ENCODE measurements at regions not wholly inside any gene's neighbourhood (a gene's known extent, or its start where the extent isn't known, plus 50 kb on each side); places are given as distances from the start of the nearest gene placed in this dataset.

DNA sequence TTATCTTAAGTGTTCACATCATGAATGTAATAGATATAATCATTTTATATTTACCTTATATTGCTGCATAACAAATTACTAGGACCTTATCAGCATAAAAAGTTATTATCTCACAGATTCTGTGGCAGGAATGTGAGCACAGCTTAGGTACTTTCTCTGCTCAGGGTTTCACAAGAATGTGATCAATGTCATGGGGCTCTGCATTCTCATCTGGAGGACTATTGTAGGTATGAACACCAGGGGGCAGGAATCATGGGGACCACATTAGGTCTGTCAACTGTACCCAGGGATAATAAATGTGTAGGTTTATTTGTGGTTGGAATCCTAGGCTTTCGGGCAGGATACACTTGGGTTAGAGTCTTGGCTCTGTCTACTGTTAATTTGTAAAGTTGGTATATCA is 519.2 kb downstream of the ARAP2 start:
- WGBS, 5 donors, result 84 to 95% (median 91%) methylated on average over 1 of the region's 1 CpG
- DNase-seq, result no peak
- intact Hi-C loops (cut with DNase I; ENCODE audit: low total_unique reads), result no loop called here

DNA sequence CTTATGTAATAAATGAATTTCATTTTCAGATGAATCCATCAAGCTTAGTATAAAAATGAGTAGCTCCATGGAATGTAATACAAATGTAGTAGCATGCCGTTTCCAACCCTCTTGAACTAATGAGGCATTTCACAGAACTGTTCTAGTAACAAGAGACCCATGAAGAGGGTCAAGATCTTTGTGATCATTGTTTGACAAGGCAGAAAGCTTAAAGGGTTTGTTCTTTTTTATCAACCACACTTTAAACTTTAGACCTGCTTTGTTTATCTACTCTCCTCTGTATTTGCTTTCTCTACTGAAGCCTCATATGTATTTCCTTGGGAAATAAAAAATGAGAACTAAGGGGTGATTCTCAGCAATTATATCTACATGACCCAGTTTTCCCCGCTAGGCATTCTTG is 513.9 kb downstream of the ARAP2 start:
- Histone ChIP-seq H3K9me3 (peaks cover 0 to 3% (median 0%) of the 10 kb centered on the region in 4 donors), H3K4me3 (no peak overlapping the region), H3K27me3 (no peaks in the 10 kb centered on the region), H3K27ac (no peak overlapping the region), H3K36me3 (no peaks in the 10 kb centered on the region), H3K4me1 (no peaks in the 10 kb centered on the region)
- TF ChIP-seq POLR2AphosphoS5 (IDR thresholded peaks at IDR 0.05), result no peak
- no peak for TF ChIP-seq EP300 (IDR thresholded peaks at IDR 0.05)
- no peak for TF ChIP-seq POLR2A (IDR thresholded peaks at IDR 0.05)
- TF ChIP-seq, protein P1, sequence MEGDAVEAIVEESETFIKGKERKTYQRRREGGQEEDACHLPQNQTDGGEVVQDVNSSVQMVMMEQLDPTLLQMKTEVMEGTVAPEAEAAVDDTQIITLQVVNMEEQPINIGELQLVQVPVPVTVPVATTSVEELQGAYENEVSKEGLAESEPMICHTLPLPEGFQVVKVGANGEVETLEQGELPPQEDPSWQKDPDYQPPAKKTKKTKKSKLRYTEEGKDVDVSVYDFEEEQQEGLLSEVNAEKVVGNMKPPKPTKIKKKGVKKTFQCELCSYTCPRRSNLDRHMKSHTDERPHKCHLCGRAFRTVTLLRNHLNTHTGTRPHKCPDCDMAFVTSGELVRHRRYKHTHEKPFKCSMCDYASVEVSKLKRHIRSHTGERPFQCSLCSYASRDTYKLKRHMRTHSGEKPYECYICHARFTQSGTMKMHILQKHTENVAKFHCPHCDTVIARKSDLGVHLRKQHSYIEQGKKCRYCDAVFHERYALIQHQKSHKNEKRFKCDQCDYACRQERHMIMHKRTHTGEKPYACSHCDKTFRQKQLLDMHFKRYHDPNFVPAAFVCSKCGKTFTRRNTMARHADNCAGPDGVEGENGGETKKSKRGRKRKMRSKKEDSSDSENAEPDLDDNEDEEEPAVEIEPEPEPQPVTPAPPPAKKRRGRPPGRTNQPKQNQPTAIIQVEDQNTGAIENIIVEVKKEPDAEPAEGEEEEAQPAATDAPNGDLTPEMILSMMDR (IDR thresholded peaks at IDR 0.05), result no peak
- 32 to 57% (median 43%) methylated on average over 2 of the region's 2 CpGs for WGBS, 5 donors
- no peak for DNase-seq
- intact Hi-C loops (cut with DNase I; ENCODE audit: low total_unique reads), result no loop called here

More for the DNA sequence above, 519.2 kb downstream of the ARAP2 start:
- no peak overlapping the region for H3K4me3 ChIP-seq
- no peaks in the 10 kb centered on the region for H3K36me3 ChIP-seq
- no peaks in the 10 kb centered on the region for H3K27me3 ChIP-seq
- no peaks in the 10 kb centered on the region for H3K9me3 ChIP-seq
- no peaks in the 10 kb centered on the region for H3K4me1 ChIP-seq
- TF ChIP-seq EP300 (IDR thresholded peaks at IDR 0.05) (no peak), POLR2A (IDR thresholded peaks at IDR 0.05) (no peak), POLR2AphosphoS5 (IDR thresholded peaks at IDR 0.05) (no peak)
- TF ChIP-seq, protein P1 (IDR thresholded peaks at IDR 0.05), result no peak
- H3K27ac ChIP-seq, result no peak overlapping the region

DNA sequence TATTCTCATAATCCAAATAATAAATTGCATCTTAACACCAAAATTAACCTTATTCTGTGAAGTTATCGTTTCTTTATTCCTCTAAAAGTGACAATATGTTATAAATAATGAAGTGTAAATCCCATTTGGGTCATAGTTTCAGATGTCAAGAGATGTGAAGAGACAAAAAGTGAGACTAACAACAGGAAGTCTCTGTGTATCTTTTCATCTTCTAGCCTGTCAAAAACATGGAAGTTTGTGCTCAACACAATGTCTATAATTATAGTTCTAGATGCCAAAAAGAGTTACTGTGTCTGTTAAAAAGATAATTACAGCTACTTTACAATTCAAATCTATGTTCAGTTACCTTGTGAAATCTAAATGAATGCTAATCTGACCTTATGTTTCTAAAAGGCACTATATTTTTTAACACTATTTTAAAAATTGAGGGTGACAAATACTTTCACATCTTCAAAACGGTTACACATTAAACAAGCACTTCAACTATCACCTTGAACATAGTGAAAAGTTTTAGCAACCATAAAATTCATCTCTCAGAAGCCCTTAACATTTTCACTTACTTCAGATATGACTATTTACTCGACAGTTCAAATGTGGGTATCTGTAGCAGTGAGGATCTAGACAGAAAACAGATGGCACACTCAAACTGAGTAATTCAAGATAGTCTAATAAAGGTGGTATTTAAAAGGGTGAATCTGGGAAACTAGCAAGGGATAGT is 509.8 kb downstream of the ARAP2 start:
- H3K36me3 ChIP-seq, result no peaks in the 10 kb centered on the region
- no peak overlapping the region for H3K27ac ChIP-seq
- no peak for TF ChIP-seq POLR2A (IDR thresholded peaks at IDR 0.05)
- TF ChIP-seq EP300 (IDR thresholded peaks at IDR 0.05), result no peak
- TF ChIP-seq, protein P1 (IDR thresholded peaks at IDR 0.05), result no peak
- TF ChIP-seq POLR2AphosphoS5 (IDR thresholded peaks at IDR 0.05), result no peak
- no peaks in the 10 kb centered on the region for H3K4me1 ChIP-seq
- DNase-seq, result no peak
- H3K9me3 ChIP-seq, result peaks cover 0 to 6% (median under 1%) of the 10 kb centered on the region in 4 donors
- no peaks in the 10 kb centered on the region for H3K27me3 ChIP-seq
- intact Hi-C loops (cut with DNase I; ENCODE audit: low total_unique reads), result no loop called here
- 44 to 62% (median 58%) methylated on average over 3 of the region's 3 CpGs for WGBS, 5 donors
- H3K4me3 ChIP-seq, result no peak overlapping the region

DNA sequence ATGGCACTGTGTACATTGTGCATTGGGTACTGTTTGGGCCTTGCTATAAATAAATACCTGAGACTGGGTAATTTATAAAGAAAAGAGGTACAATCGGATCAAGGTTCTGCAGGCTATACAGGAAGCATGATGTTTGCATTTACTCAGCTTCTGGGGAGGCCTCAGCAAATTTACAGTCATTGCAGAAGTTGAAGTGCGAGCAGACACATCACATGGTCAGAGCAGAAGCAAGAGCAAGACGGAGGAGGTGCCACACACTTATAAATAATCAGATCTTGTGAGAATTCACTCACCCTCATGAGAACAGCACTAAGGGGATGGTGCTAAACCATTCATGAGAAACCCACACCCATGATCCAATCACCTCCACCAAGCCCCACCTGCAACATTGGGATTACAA is 505.0 kb downstream of the ARAP2 start:
- Histone ChIP-seq H3K9me3 (peaks cover 0 to 32% (median 6%) of the 10 kb centered on the region in 4 donors), H3K27me3 (no peaks in the 10 kb centered on the region), H3K4me3 (no peak overlapping the region), H3K36me3 (no peaks in the 10 kb centered on the region), H3K4me1 (no peaks in the 10 kb centered on the region), H3K27ac (no peak overlapping the region)
- intact Hi-C loops (cut with DNase I; ENCODE audit: low total_unique reads), result no loop called here
- no peak for DNase-seq
- TF ChIP-seq EP300 (IDR thresholded peaks at IDR 0.05) (no peak), POLR2A (IDR thresholded peaks at IDR 0.05) (no peak), POLR2AphosphoS5 (IDR thresholded peaks at IDR 0.05) (no peak)
- TF ChIP-seq, protein P1 (IDR thresholded peaks at IDR 0.05), result no peak
- WGBS, 5 donors, result 47 to 67% (median 53%) methylated on average over 3 of the region's 3 CpGs

All from stomach (tissue), 8 donors.